ENCODE measurements at regions not wholly inside any gene's neighbourhood (a gene's known extent, or its start where the extent isn't known, plus 50 kb on each side); places are given as distances from the start of the nearest gene placed in this dataset.

DNA sequence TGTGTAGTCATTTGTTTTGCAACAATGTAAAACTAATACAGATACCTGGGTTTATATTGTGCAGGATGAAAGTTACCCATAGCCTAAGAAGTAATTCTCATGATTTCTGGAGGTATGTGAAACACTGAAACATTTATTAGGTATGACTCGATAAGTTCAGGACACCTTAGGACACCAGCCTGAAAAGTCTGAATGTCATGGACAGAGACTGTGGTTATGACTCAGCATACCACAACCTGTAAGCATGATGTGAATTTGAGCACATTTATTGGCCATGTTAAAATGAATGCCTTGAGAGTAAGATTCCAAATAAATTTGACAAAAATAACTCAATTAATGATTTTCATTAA lies 1471.7 kb upstream of the B3GALT2 start (continued):
- TF ChIP-seq, protein P1, sequence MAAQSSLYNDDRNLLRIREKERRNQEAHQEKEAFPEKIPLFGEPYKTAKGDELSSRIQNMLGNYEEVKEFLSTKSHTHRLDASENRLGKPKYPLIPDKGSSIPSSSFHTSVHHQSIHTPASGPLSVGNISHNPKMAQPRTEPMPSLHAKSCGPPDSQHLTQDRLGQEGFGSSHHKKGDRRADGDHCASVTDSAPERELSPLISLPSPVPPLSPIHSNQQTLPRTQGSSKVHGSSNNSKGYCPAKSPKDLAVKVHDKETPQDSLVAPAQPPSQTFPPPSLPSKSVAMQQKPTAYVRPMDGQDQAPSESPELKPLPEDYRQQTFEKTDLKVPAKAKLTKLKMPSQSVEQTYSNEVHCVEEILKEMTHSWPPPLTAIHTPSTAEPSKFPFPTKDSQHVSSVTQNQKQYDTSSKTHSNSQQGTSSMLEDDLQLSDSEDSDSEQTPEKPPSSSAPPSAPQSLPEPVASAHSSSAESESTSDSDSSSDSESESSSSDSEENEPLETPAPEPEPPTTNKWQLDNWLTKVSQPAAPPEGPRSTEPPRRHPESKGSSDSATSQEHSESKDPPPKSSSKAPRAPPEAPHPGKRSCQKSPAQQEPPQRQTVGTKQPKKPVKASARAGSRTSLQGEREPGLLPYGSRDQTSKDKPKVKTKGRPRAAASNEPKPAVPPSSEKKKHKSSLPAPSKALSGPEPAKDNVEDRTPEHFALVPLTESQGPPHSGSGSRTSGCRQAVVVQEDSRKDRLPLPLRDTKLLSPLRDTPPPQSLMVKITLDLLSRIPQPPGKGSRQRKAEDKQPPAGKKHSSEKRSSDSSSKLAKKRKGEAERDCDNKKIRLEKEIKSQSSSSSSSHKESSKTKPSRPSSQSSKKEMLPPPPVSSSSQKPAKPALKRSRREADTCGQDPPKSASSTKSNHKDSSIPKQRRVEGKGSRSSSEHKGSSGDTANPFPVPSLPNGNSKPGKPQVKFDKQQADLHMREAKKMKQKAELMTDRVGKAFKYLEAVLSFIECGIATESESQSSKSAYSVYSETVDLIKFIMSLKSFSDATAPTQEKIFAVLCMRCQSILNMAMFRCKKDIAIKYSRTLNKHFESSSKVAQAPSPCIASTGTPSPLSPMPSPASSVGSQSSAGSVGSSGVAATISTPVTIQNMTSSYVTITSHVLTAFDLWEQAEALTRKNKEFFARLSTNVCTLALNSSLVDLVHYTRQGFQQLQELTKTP (IDR thresholded peaks at IDR 0.05; ENCODE audit: low read depth in 1 of 2, partially characterized antibody in 2 of 2), result peak in 1 of 2 experiments; percentile 21
- TF ChIP-seq ESRRA (IDR thresholded peaks at IDR 0.05; ENCODE audit: borderline replicate concordance, low read depth) (peak; percentile 81; the same call in 1 of the 2 replicates), MAFF (IDR thresholded peaks at IDR 0.05; ENCODE audit: low read length) (peak; percentile 93), ZNF644 (tag; IDR thresholded peaks at IDR 0.05; ENCODE audit: low read depth) (0 out of 2 replicates have a peak, but pooled peaks have one; percentile 26), SNIP1 (IDR thresholded peaks at IDR 0.05; ENCODE audit: low read depth) (no peak), ARNT (IDR thresholded peaks at IDR 0.05) (0 out of 4 replicates have a peak, but pooled peaks of 1 of the 2 experiments have one; percentile 27)
- TF ChIP-seq, protein P2, sequence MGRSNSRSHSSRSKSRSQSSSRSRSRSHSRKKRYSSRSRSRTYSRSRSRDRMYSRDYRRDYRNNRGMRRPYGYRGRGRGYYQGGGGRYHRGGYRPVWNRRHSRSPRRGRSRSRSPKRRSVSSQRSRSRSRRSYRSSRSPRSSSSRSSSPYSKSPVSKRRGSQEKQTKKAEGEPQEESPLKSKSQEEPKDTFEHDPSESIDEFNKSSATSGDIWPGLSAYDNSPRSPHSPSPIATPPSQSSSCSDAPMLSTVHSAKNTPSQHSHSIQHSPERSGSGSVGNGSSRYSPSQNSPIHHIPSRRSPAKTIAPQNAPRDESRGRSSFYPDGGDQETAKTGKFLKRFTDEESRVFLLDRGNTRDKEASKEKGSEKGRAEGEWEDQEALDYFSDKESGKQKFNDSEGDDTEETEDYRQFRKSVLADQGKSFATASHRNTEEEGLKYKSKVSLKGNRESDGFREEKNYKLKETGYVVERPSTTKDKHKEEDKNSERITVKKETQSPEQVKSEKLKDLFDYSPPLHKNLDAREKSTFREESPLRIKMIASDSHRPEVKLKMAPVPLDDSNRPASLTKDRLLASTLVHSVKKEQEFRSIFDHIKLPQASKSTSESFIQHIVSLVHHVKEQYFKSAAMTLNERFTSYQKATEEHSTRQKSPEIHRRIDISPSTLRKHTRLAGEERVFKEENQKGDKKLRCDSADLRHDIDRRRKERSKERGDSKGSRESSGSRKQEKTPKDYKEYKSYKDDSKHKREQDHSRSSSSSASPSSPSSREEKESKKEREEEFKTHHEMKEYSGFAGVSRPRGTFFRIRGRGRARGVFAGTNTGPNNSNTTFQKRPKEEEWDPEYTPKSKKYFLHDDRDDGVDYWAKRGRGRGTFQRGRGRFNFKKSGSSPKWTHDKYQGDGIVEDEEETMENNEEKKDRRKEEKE (IDR thresholded peaks at IDR 0.05; ENCODE audit: borderline replicate concordance in 1 of 2, control insufficient read depth in 1 of 2, low read depth in 2 of 2, low read length in 1 of 2), result peak in 1 of 2 experiments; percentile 47; a peak in 1 of 4 replicates

Measured in K562 (cell line).